GM23338 (cell line): ENCODE measurements at regions not wholly inside any gene's neighbourhood (a gene's known extent, or its start where the extent isn't known, plus 50 kb on each side); places are given as distances from the start of the nearest gene placed in this dataset.
A peak's percentile ranks its signal among the peaks of the same experiment; 100 is the strongest.

Source experiments
- ATAC-seq: fragments of 200-7000 bp; cut with Tn5 transposase; 3 replicates; pipeline ENCODE4 v1.9.1; 2020
- DNase-seq: peaks from one replicate; pipeline ENCODE4 v3.0.0-alpha.2; 2015; ENCODE audit warnings: low spot score
- H2AFZ ChIP-seq: fragments of 200-600 bp; sonication (generic); 2 replicates; pipeline ENCODE4 v1.8.0; 2016; ENCODE audit warnings: antibody characterized with exemption, mild to moderate bottlenecking, moderate library complexity
- H3F3A ChIP-seq: fragments of 200-600 bp; sonication (generic); replicated peaks from 2 replicates; pipeline ENCODE4 v1.8.0; 2017; ENCODE audit warnings: antibody characterized with exemption, mixed run types, low read depth
- H3K27ac ChIP-seq: fragments of 200-600 bp; sonication (generic); 2 replicates; pipeline ENCODE4 v1.6.1; 2016; ENCODE audit warnings: low read depth
- H3K27me3 ChIP-seq: fragments of 200-600 bp; sonication (generic); 2 replicates; pipeline ENCODE4 v1.8.0; 2016; ENCODE audit warnings: mild to moderate bottlenecking, mixed run types, moderate library complexity; ENCODE audit not compliant: insufficient read depth
- H3K36me3 ChIP-seq: fragments of 200-600 bp; sonication (generic); 2 replicates; pipeline ENCODE4 v1.8.0; 2016; ENCODE audit warnings: mild to moderate bottlenecking; ENCODE audit not compliant: insufficient read depth
- H3K4me1 ChIP-seq: fragments of 200-600 bp; sonication (generic); 2 replicates; pipeline ENCODE4 v1.8.0; 2016; ENCODE audit warnings: mild to moderate bottlenecking, moderate library complexity; ENCODE audit not compliant: insufficient read depth
- H3K4me2 ChIP-seq: fragments of 200-600 bp; sonication (generic); 2 replicates; pipeline ENCODE4 v1.7.1; 2017; ENCODE audit warnings: mixed run types
- H3K4me3 ChIP-seq: fragments of 200-600 bp; sonication (generic); 2 replicates; pipeline ENCODE4 v1.6.1; 2016; ENCODE audit warnings: mixed run types
- H3K79me2 ChIP-seq: fragments of 200-600 bp; sonication (generic); replicated peaks from 2 replicates; pipeline ENCODE4 v1.8.0; 2017; ENCODE audit warnings: mild to moderate bottlenecking; ENCODE audit not compliant: insufficient read depth
- H3K9me2 ChIP-seq: fragments of 200-600 bp; sonication (generic); 2 replicates; pipeline ENCODE4 v1.8.0; 2017; ENCODE audit not compliant: insufficient read depth
- H4K20me1 ChIP-seq: fragments of 200-600 bp; sonication (generic); replicated peaks from 2 replicates; pipeline ENCODE4 v1.8.0; 2017; ENCODE audit warnings: mild to moderate bottlenecking; ENCODE audit not compliant: insufficient read depth
- H3K27ac Mint-ChIP-seq: 2 replicates; pipeline ENCODE4 v1.8.0; 2020; ENCODE audit warnings: inconsistent platforms, mild to moderate bottlenecking, moderate library complexity, mixed read lengths
- H3K27me3 Mint-ChIP-seq: 3 replicates; pipeline ENCODE4 v1.8.0; 2022; ENCODE audit warnings: low read depth, mild to moderate bottlenecking, moderate library complexity, mixed read lengths, inconsistent platforms; ENCODE audit not compliant: insufficient read depth, poor library complexity
- H3K36me3 Mint-ChIP-seq: 3 replicates; pipeline ENCODE4 v1.8.0; 2021; ENCODE audit warnings: low read depth, mild to moderate bottlenecking, inconsistent platforms, moderate library complexity, mixed read lengths
- H3K4me1 Mint-ChIP-seq: 3 replicates; pipeline ENCODE4 v1.8.0; 2020; ENCODE audit warnings: mild to moderate bottlenecking, inconsistent platforms, mixed read lengths
- H3K4me3 Mint-ChIP-seq: 3 replicates; pipeline ENCODE4 v1.8.0; 2021; ENCODE audit warnings: moderate library complexity, mild to moderate bottlenecking, inconsistent platforms, mixed read lengths
- H3K9me3 Mint-ChIP-seq: 3 replicates; pipeline ENCODE4 v1.8.0; 2020; ENCODE audit warnings: moderate library complexity, mild to moderate bottlenecking, inconsistent platforms, mixed read lengths
- CREB1 ChIP-seq: fragments of 250-450 bp; sonication (Bioruptor Pico); IDR thresholded peaks from 2 replicates; pipeline ENCODE4 v1.5.0; 2020; ENCODE audit warnings: low read depth, mild to moderate bottlenecking, moderate library complexity
- CTCF ChIP-seq, 2 experiments: fragments of 200-600 bp in 1 of 2; sonication (generic) in 1 of 2; conservative IDR thresholded peaks; 2 replicates each; pipeline versions ENCODE4 v1.5.1 to v1.6.1; 2016 to 2017; ENCODE audit warnings: antibody characterized with exemption in 2 of 2, low read depth in 2 of 2, mild to moderate bottlenecking in 2 of 2, moderate library complexity in 1 of 2
- ETS1 ChIP-seq: IDR thresholded peaks from 2 replicates; pipeline ENCODE4 v1.6.1; 2016; ENCODE audit warnings: antibody characterized with exemption
- EZH2 ChIP-seq: fragments of 200-600 bp; sonication (generic); IDR thresholded peaks from one replicate; pipeline ENCODE4 v1.8.0; 2017; ENCODE audit warnings: antibody characterized with exemption, mild to moderate bottlenecking, low read depth; ENCODE audit not compliant: unreplicated experiment
- EZH2phosphoT487 ChIP-seq: fragments of 200-600 bp; sonication (generic); IDR thresholded peaks from one replicate; pipeline ENCODE4 v1.8.1; 2018; ENCODE audit warnings: antibody characterized with exemption; ENCODE audit not compliant: unreplicated experiment
- JUNB ChIP-seq: IDR thresholded peaks from one replicate; pipeline ENCODE4 v1.6.1; 2016; ENCODE audit warnings: antibody characterized with exemption; ENCODE audit not compliant: unreplicated experiment
- POLR2AphosphoS5 ChIP-seq: IDR thresholded peaks from 2 replicates; pipeline ENCODE4 v1.6.1; 2016; ENCODE audit warnings: antibody characterized with exemption, low read depth
- REST ChIP-seq: IDR thresholded peaks from one replicate; pipeline ENCODE4 v1.6.1; 2018; ENCODE audit warnings: antibody characterized with exemption; ENCODE audit not compliant: unreplicated experiment
- STAT1 ChIP-seq: IDR thresholded peaks from one replicate; pipeline ENCODE4 v1.6.1; 2016; ENCODE audit warnings: antibody characterized with exemption; ENCODE audit not compliant: unreplicated experiment
- ZNF114 ChIP-seq: fragments of 250-450 bp; sonication (Bioruptor Pico); IDR thresholded peaks from 2 replicates; pipeline ENCODE4 v1.5.0; 2020; ENCODE audit warnings: mild to moderate bottlenecking, moderate library complexity
- ZNF331 ChIP-seq: fragments of 250-450 bp; sonication (Bioruptor Pico); IDR thresholded peaks from 2 replicates; pipeline ENCODE4 v1.5.0; 2020; ENCODE audit warnings: low read depth, mild to moderate bottlenecking, moderate library complexity
- ZNF462 ChIP-seq: fragments of 250-450 bp; sonication (Bioruptor Pico); IDR thresholded peaks from 2 replicates; pipeline ENCODE4 v1.5.0; 2020; ENCODE audit warnings: mild to moderate bottlenecking, moderate library complexity

- 0 out of 2 replicates have a peak overlapping the region, but pooled peaks have one; percentile 6 for H2AFZ ChIP-seq
- H3K4me3 ChIP-seq, result no peak overlapping the region
- no peaks in the 10 kb centered on the region; the same call in 2 of the 3 replicates for H3K9me3 Mint-ChIP-seq
- TF ChIP-seq JUNB, result no peak
- TF ChIP-seq EZH2phosphoT487, result no peak
- no peak for TF ChIP-seq EZH2
- no peak for TF ChIP-seq POLR2AphosphoS5
- no peak for TF ChIP-seq ZNF331 (CRISPR knock-in tag)
- TF ChIP-seq CTCF (conservative IDR thresholded peaks at IDR 0.05; ENCODE audit: low read depth in 2 of 2), result no peak
- no peak for TF ChIP-seq ZNF462 (CRISPR knock-in tag)
- TF ChIP-seq STAT1, result no peak
- no peak for TF ChIP-seq REST
- TF ChIP-seq ZNF114, result no peak
- TF ChIP-seq CREB1 (CRISPR knock-in tag), result no peak
- TF ChIP-seq ETS1, result no peak
- H3K4me3 Mint-ChIP-seq, result no peak overlapping the region
- H3F3A ChIP-seq, result no peaks in the 10 kb centered on the region
- H3K4me1 Mint-ChIP-seq, result peaks cover 22% of the 10 kb centered on the region
- no peaks in the 10 kb centered on the region for H3K36me3 ChIP-seq
- no peaks in the 10 kb centered on the region for H3K27me3 Mint-ChIP-seq
- no peaks in the 10 kb centered on the region for H4K20me1 ChIP-seq
- no peak for ATAC-seq
- peak overlapping the region; percentile 61 for H3K27ac Mint-ChIP-seq
- peaks cover 12% of the 10 kb centered on the region for H3K4me1 ChIP-seq
- no peaks in the 10 kb centered on the region for H3K27me3 ChIP-seq
- DNase-seq, result no peak
- H3K4me2 ChIP-seq, result peak overlapping the region; percentile 50; the same call in 1 of the 2 replicates
- H3K79me2 ChIP-seq, result no peaks in the 10 kb centered on the region
- H3K36me3 Mint-ChIP-seq, result peaks cover 8% of the 10 kb centered on the region; the same call in 2 of the 3 replicates
- H3K9me2 ChIP-seq, result peaks cover 3% of the 10 kb centered on the region; the same call in 1 of the 2 replicates
- H3K27ac ChIP-seq, result peak overlapping the region; percentile 12; the same call in 1 of the 2 replicates
These were observed 606.3 kb downstream of the NUF2 start for GRCh38 chr1:163928069-163928468.
